Panc1 (cell line): ENCODE measurements at regions not wholly inside any gene's neighbourhood (a gene's known extent, or its start where the extent isn't known, plus 50 kb on each side); places are given as distances from the start of the nearest gene placed in this dataset.

Experiments used
- ATAC-seq: fragments of 200-7000 bp; cut with Tn5 transposase; 2 replicates; pipeline ENCODE4 v1.9.1; 2020; ENCODE audit warnings: mild to moderate bottlenecking, moderate library complexity
- BruUV-seq: library from RNA; stranded (reverse); fragments of 400-500 nt; replicated peaks from 2 replicates; lab custom pipeline; 2021; lab: Mats Ljungman, UMichigan
- CTCF ChIA-PET: fragments of 300-600 bp; sonication (Branson Sonifier 250); formaldehyde crosslinking; loops from one replicate; lab custom pipeline; 2022; ENCODE audit warnings: antibody characterized with exemption; lab: Charles Lee
- POLR2A ChIA-PET: fragments of 300-600 bp; sonication (Branson Sonifier 250); formaldehyde crosslinking; loops from one replicate; lab custom pipeline; 2022; ENCODE audit warnings: antibody characterized with exemption; lab: Charles Lee
- DNase-seq: peaks from one replicate; pipeline ENCODE4 v3.0.0-alpha.2; 2010; ENCODE audit warnings: low read depth, low spot score
- H3K27ac ChIP-seq: 2 replicates; pipeline ENCODE4 v1.5.1; 2011; ENCODE audit warnings: mild to moderate bottlenecking, low read length, inconsistent platforms
- H3K27me3 ChIP-seq: fragments of 200-500 bp; sonication (Bioruptor generic); 2 replicates; pipeline ENCODE4 v1.6.0; 2014; ENCODE audit warnings: low read length, inconsistent platforms; ENCODE audit not compliant: control insufficient read depth, insufficient read depth
- H3K36me3 ChIP-seq: fragments of 200-500 bp; sonication (Bioruptor generic); 2 replicates; pipeline ENCODE4 v1.5.1; 2014; ENCODE audit warnings: inconsistent platforms, mild to moderate bottlenecking, low read length, moderate library complexity; ENCODE audit not compliant: control insufficient read depth, insufficient read depth
- H3K4me1 ChIP-seq: 2 replicates; pipeline ENCODE4 v1.5.1; 2011; ENCODE audit warnings: inconsistent platforms, mild to moderate bottlenecking, low read length, moderate library complexity; ENCODE audit not compliant: control insufficient read depth, insufficient read depth
- H3K4me3 ChIP-seq, 2 experiments: 2 replicates each; pipeline ENCODE4 v1.5.1; 2011 to 2012; ENCODE audit warnings: low read depth in 2 of 2, low read length in 2 of 2, mild to moderate bottlenecking in 2 of 2, inconsistent platforms in 1 of 2, moderate library complexity in 1 of 2
- H3K9me3 ChIP-seq: fragments of 200-500 bp; sonication (Bioruptor generic); 2 replicates; pipeline ENCODE4 v1.5.1; 2014; ENCODE audit warnings: low read depth, mild to moderate bottlenecking, inconsistent platforms, low read length, moderate library complexity; ENCODE audit not compliant: control insufficient read depth, insufficient read depth
- POLR2AphosphoS5 ChIP-seq: IDR thresholded peaks from 2 replicates; pipeline ENCODE4 v1.6.1; 2012; ENCODE audit warnings: mild to moderate bottlenecking, low read depth, low read length, moderate library complexity
- SIN3A ChIP-seq: IDR thresholded peaks from 2 replicates; pipeline ENCODE4 v1.6.1; 2012; ENCODE audit warnings: low read depth, mild to moderate bottlenecking, low read length, moderate library complexity, borderline replicate concordance; ENCODE audit not compliant: insufficient read depth
- TCF7L2 ChIP-seq: IDR thresholded peaks from 2 replicates; pipeline ENCODE4 v1.6.1; 2011; ENCODE audit warnings: mild to moderate bottlenecking, low read depth, low read length, inconsistent platforms
- in situ Hi-C: cut with HindIII; loops from 2 replicates; pipeline ENCODE4 v1.10.0; 2016; ENCODE audit warnings: low sequenced_read_pairs, low pct_unique_long_range_greater_than_20kb
- intact Hi-C: fragments of 100-400 bp; cut with micrococcal nuclease; formaldehyde crosslinking; loops from one replicate; pipeline ENCODE4 v1.10.0; 2022; ENCODE audit not compliant: unreplicated experiment
- TF ChIP-seq, protein P1 (sequence below): fragments of 450-650 bp; IDR thresholded peaks from 2 replicates; pipeline ENCODE4 v1.5.1; 2017; ENCODE audit warnings: mild to moderate bottlenecking
- TF ChIP-seq, protein P2 (sequence below), 2 experiments: IDR thresholded peaks; 2 replicates each; pipeline ENCODE4 v1.6.1; 2011 to 2012; ENCODE audit warnings: low read depth in 2 of 2, control low read depth in 1 of 2, low read length in 1 of 2, mild to moderate bottlenecking in 1 of 2, moderate library complexity in 1 of 2; ENCODE audit not compliant: insufficient read depth in 1 of 2

DNA sequence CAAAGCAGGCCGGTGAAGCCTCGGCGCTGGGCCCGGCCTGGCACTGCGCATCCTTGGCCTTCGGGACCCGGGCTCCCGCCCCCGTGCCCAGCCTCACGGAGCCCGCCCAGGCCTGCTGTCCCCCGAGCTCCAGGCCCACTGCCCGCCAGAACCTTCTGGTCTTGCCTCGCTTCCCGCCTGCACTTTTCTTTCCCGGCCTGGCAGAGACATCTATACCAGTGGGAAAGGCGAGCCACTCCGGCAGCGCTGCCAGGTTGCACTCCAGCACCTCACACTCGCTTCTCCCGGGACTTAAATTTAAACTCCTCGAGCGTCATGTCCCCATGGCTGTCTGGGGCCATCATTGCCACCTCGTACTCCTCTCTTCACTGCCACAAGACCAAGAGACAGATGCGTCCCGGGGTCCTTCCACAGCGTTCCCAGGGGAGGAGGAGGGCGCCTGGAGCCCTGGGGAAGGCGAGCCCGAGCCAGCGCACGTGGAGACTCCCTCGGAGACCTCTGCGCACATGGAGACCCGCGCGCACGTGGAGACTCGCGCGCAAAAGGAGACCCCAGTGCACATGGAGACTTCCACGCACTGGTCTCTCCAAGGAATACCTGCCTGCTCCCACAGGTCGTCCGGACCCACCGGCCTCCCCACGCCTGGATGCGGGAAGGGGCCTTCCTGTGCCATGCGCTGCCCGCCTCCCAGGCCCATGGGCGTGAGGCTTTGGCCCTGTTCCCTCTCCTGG lies 253.1 kb upstream of the SALL3 start:
- intact Hi-C loops (no loop called here), in situ Hi-C loops (no loop called here)
- ChIA-PET CTCF (no interaction called here), POLR2A (no interaction called here)
- BruUV-seq, result no TSS peak
- Histone ChIP-seq H3K27ac (no peak overlapping the region), H3K36me3 (no peaks in the 10 kb centered on the region), H3K9me3 (no peaks in the 10 kb centered on the region), H3K4me1 (no peaks in the 10 kb centered on the region), H3K27me3 (peaks cover 50% of the 10 kb centered on the region), H3K4me3 (no peak overlapping the region)
- DNase-seq (no peak), ATAC-seq (no peak)
- TF ChIP-seq SIN3A (no peak), POLR2AphosphoS5 (no peak), TCF7L2 (no peak)
- TF ChIP-seq, protein P1, sequence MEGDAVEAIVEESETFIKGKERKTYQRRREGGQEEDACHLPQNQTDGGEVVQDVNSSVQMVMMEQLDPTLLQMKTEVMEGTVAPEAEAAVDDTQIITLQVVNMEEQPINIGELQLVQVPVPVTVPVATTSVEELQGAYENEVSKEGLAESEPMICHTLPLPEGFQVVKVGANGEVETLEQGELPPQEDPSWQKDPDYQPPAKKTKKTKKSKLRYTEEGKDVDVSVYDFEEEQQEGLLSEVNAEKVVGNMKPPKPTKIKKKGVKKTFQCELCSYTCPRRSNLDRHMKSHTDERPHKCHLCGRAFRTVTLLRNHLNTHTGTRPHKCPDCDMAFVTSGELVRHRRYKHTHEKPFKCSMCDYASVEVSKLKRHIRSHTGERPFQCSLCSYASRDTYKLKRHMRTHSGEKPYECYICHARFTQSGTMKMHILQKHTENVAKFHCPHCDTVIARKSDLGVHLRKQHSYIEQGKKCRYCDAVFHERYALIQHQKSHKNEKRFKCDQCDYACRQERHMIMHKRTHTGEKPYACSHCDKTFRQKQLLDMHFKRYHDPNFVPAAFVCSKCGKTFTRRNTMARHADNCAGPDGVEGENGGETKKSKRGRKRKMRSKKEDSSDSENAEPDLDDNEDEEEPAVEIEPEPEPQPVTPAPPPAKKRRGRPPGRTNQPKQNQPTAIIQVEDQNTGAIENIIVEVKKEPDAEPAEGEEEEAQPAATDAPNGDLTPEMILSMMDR, result no peak
- TF ChIP-seq, protein P2, sequence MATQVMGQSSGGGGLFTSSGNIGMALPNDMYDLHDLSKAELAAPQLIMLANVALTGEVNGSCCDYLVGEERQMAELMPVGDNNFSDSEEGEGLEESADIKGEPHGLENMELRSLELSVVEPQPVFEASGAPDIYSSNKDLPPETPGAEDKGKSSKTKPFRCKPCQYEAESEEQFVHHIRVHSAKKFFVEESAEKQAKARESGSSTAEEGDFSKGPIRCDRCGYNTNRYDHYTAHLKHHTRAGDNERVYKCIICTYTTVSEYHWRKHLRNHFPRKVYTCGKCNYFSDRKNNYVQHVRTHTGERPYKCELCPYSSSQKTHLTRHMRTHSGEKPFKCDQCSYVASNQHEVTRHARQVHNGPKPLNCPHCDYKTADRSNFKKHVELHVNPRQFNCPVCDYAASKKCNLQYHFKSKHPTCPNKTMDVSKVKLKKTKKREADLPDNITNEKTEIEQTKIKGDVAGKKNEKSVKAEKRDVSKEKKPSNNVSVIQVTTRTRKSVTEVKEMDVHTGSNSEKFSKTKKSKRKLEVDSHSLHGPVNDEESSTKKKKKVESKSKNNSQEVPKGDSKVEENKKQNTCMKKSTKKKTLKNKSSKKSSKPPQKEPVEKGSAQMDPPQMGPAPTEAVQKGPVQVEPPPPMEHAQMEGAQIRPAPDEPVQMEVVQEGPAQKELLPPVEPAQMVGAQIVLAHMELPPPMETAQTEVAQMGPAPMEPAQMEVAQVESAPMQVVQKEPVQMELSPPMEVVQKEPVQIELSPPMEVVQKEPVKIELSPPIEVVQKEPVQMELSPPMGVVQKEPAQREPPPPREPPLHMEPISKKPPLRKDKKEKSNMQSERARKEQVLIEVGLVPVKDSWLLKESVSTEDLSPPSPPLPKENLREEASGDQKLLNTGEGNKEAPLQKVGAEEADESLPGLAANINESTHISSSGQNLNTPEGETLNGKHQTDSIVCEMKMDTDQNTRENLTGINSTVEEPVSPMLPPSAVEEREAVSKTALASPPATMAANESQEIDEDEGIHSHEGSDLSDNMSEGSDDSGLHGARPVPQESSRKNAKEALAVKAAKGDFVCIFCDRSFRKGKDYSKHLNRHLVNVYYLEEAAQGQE (IDR thresholded peaks at IDR 0.05; ENCODE audit: insufficient read depth in 1 of 2, low read depth in 2 of 2, low read length in 1 of 2), result no peak

DNA sequence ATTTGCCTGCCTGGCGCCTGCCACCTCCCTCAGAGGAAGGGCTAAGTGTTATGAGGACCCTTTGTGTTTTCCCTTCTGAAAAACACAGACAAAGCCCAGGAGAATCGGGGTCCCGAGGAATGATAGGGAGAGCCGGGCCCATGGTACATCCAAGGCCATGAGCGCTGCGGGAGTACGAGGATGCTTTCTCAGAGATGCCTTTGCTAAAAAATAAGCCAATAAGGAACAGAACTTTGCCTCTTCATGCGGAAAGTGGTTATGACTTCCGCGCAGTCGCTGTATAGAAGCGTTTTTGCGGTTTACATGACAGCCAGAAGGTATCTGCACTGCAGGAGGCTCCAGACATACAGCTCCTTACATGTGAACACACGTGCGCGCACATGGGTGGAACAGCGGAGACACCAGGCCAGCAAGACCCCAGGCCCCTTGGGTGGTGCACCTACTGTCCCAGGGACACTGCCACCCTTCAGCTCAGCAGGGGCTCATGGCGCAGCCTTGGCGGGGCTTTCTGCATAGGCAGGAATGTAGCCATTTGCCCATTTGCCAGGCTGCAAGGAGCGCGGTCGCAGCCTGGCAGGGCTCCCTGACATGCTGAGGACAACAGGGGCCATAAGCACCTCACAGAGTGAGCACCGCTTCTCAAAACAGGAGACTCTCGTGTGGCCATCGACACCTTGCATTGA lies 252.4 kb upstream of the SALL3 start:
- in situ Hi-C loops, result no loop called here
- TF ChIP-seq, protein P1, result no peak
- TF ChIP-seq SIN3A (no peak), POLR2AphosphoS5 (no peak)
- TF ChIP-seq, protein P2 (IDR thresholded peaks at IDR 0.05; ENCODE audit: insufficient read depth in 1 of 2, low read depth in 2 of 2, low read length in 1 of 2), result no peak
- no peaks in the 10 kb centered on the region for H3K4me1 ChIP-seq
- intact Hi-C loops, result no loop called here
- no peak overlapping the region for H3K4me3 ChIP-seq
- H3K27me3 ChIP-seq, result peaks cover 46% of the 10 kb centered on the region
- DNase-seq, result no peak
- ChIA-PET CTCF (no interaction called here), POLR2A (no interaction called here)
- ATAC-seq, result no peak
- H3K36me3 ChIP-seq, result no peaks in the 10 kb centered on the region
- no TSS peak for BruUV-seq
- no peak overlapping the region for H3K27ac ChIP-seq
- H3K9me3 ChIP-seq, result no peaks in the 10 kb centered on the region
